H1 (cell line): ENCODE measurements at regions not wholly inside any gene's neighbourhood (a gene's known extent, or its start where the extent isn't known, plus 50 kb on each side); places are given as distances from the start of the nearest gene placed in this dataset.

Experiments used
- POLR2AphosphoS5 ChIP-seq: IDR thresholded peaks from 2 replicates; pipeline ENCODE4 v1.6.1; 2011; ENCODE audit warnings: low read depth, low read length
- RBBP5 ChIP-seq: IDR thresholded peaks from 2 replicates; pipeline ENCODE4 v1.7.1; 2012; ENCODE audit warnings: low read depth, mild to moderate bottlenecking, inconsistent platforms, low read length, moderate library complexity, borderline replicate concordance
- TF ChIP-seq, protein P1 (sequence below): IDR thresholded peaks from 2 replicates; pipeline ENCODE4 v1.6.1; 2012; ENCODE audit warnings: inconsistent platforms

DNA sequence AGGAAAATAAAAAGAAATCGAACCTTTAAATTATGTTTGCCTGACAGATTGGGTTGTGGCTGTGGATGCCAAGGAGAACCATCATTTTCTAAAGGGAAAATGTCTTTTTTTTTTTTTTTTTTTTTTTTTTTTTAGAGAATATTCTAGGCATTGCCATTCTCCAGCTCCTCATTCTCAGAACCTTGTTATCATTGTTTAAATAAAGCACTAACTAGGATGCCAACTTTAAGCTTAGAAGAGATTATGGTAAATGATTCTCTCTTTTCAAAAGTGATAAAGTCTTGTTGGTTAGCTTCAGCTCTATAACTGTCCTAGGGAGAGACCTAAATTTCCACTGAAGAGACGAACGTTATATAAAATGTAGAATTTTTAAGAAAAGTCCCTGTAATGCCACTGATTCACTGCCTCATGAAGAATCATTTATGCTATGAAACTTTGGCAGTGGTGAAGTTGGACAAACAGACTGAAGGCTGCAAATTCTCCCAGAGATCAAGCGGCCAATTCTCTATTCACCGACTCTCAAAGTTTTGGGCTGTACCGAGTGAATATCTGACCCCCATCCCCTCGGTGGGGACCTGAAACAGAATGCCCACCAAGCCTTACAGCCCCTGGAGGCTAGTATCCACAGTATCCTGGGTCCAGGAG lies 207.9 kb upstream of the PITRM1 start (continued):
- TF ChIP-seq, protein P1, sequence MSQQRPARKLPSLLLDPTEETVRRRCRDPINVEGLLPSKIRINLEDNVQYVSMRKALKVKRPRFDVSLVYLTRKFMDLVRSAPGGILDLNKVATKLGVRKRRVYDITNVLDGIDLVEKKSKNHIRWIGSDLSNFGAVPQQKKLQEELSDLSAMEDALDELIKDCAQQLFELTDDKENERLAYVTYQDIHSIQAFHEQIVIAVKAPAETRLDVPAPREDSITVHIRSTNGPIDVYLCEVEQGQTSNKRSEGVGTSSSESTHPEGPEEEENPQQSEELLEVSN, result no peak
- TF ChIP-seq POLR2AphosphoS5 (no peak), RBBP5 (no peak)
